ENCODE measurements at regions not wholly inside any gene's neighbourhood (a gene's known extent, or its start where the extent isn't known, plus 50 kb on each side); places are given as distances from the start of the nearest gene placed in this dataset.

DNA sequence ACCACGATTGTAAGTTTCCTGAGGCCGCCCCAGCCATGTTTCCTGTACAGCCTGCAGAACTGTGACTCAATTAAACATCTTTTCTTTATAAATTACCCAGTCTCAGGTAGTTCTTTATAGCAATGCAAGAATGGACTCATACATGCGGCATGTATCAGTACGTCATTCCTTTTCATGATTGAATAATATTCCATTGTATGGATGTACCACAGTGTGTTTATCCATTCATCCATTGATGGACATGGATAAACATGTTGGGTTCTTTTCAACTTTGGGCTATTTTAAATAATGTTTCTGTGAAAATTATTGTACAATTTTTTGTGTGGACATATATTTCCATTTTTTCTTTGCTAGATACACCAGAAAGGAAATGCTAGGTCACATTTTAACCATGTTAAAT is 99.2 kb upstream of the IGSF1 start:
- TF ChIP-seq, protein P1, sequence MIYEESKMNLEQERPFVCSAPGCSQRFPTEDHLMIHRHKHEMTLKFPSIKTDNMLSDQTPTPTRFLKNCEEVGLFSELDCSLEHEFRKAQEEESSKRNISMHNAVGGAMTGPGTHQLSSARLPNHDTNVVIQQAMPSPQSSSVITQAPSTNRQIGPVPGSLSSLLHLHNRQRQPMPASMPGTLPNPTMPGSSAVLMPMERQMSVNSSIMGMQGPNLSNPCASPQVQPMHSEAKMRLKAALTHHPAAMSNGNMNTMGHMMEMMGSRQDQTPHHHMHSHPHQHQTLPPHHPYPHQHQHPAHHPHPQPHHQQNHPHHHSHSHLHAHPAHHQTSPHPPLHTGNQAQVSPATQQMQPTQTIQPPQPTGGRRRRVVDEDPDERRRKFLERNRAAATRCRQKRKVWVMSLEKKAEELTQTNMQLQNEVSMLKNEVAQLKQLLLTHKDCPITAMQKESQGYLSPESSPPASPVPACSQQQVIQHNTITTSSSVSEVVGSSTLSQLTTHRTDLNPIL (CRISPR knock-in tag; IDR thresholded peaks at IDR 0.05; ENCODE audit: low read depth): no peak
- TF ChIP-seq ZFP30 (CRISPR knock-in tag; IDR thresholded peaks at IDR 0.05) (no peak), CSDC2 (CRISPR knock-in tag; IDR thresholded peaks at IDR 0.05) (no peak), TCF4 (CRISPR knock-in tag; IDR thresholded peaks at IDR 0.05; ENCODE audit: borderline replicate concordance) (no peak), GLIS3 (CRISPR knock-in tag; IDR thresholded peaks at IDR 0.05) (no peak), OSR1 (CRISPR knock-in tag; IDR thresholded peaks at IDR 0.05) (no peak), ZNF8 (CRISPR knock-in tag; IDR thresholded peaks at IDR 0.05) (peak; percentile 97)
- TF ChIP-seq, protein P2, sequence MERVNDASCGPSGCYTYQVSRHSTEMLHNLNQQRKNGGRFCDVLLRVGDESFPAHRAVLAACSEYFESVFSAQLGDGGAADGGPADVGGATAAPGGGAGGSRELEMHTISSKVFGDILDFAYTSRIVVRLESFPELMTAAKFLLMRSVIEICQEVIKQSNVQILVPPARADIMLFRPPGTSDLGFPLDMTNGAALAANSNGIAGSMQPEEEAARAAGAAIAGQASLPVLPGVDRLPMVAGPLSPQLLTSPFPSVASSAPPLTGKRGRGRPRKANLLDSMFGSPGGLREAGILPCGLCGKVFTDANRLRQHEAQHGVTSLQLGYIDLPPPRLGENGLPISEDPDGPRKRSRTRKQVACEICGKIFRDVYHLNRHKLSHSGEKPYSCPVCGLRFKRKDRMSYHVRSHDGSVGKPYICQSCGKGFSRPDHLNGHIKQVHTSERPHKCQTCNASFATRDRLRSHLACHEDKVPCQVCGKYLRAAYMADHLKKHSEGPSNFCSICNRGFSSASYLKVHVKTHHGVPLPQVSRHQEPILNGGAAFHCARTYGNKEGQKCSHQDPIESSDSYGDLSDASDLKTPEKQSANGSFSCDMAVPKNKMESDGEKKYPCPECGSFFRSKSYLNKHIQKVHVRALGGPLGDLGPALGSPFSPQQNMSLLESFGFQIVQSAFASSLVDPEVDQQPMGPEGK (CRISPR knock-in tag; IDR thresholded peaks at IDR 0.05; ENCODE audit: borderline replicate concordance): no peak

All from SK-N-SH treated with all-trans-retinoic acid at 6 μM for 48 hours (cell line).